WTC11 (cell line): ENCODE measurements at regions not wholly inside any gene's neighbourhood (a gene's known extent, or its start where the extent isn't known, plus 50 kb on each side); places are given as distances from the start of the nearest gene placed in this dataset.

ENCODE experiments used
- ATAC-seq: fragments of 200-7000 bp; cut with Tn5 transposase; 2 replicates; pipeline ENCODE4 v1.10.0; 2021; ENCODE audit warnings: mild to moderate bottlenecking, moderate library complexity
- CTCF ChIA-PET: fragments of 300-600 bp; sonication (Branson Sonifier 250); formaldehyde crosslinking; loops from one replicate; lab custom pipeline; 2021; ENCODE audit warnings: antibody characterized with exemption; lab: Charles Lee
- POLR2A ChIA-PET: fragments of 350-600 bp; sonication (Branson Sonifier 250); formaldehyde crosslinking; loops from one replicate; lab custom pipeline; 2021; ENCODE audit warnings: antibody characterized with exemption; lab: Charles Lee
- DNase-seq: peaks from one replicate; pipeline ENCODE4 v3.0.0; 2021; ENCODE audit warnings: low spot score
- H3K27ac Mint-ChIP-seq: 2 replicates; pipeline ENCODE4 v1.8.0; 2021; ENCODE audit warnings: mixed read lengths
- H3K27me3 Mint-ChIP-seq: 2 replicates; pipeline ENCODE4 v1.8.0; 2021; ENCODE audit warnings: low read depth, mild to moderate bottlenecking, moderate library complexity, mixed read lengths
- H3K36me3 Mint-ChIP-seq: 2 replicates; pipeline ENCODE4 v1.8.0; 2021; ENCODE audit warnings: mixed read lengths
- H3K4me1 Mint-ChIP-seq: 2 replicates; pipeline ENCODE4 v1.8.0; 2022; ENCODE audit warnings: mixed read lengths
- H3K4me3 Mint-ChIP-seq: 2 replicates; pipeline ENCODE4 v1.8.0; 2021; ENCODE audit warnings: mild to moderate bottlenecking, moderate library complexity, mixed read lengths
- H3K9me3 Mint-ChIP-seq: 2 replicates; pipeline ENCODE4 v1.8.0; 2021; ENCODE audit warnings: mixed read lengths
- ELF4 ChIP-seq: sonication (generic); formaldehyde crosslinking; IDR thresholded peaks from 2 replicates; pipeline ENCODE4 v1.8.1; 2022; ENCODE audit warnings: low read depth, mild to moderate bottlenecking, moderate library complexity, missing genetic modification reagents
- GRHL2 ChIP-seq: fragments of 250-450 bp; sonication (Bioruptor Pico); IDR thresholded peaks from 2 replicates; pipeline ENCODE4 v1.8.0; 2022; ENCODE audit warnings: mild to moderate bottlenecking, moderate library complexity; ENCODE audit not compliant: insufficient replicate concordance, severe bottlenecking
- HMGA2 ChIP-seq: fragments of 250-450 bp; sonication (Bioruptor Pico); IDR thresholded peaks from 2 replicates; pipeline ENCODE4 v1.4.0; 2021; ENCODE audit warnings: mild to moderate bottlenecking, moderate library complexity
- IRF1 ChIP-seq: sonication (generic); formaldehyde crosslinking; IDR thresholded peaks from 2 replicates; pipeline ENCODE4 v1.8.0; 2023; ENCODE audit warnings: missing genetic modification reagents
- NFATC4 ChIP-seq: fragments of 250-450 bp; sonication (Bioruptor Pico); IDR thresholded peaks from 2 replicates; pipeline ENCODE4 v1.9.0; 2021; ENCODE audit warnings: mild to moderate bottlenecking
- NFYB ChIP-seq: sonication (generic); formaldehyde crosslinking; conservative IDR thresholded peaks from 2 replicates; pipeline ENCODE4 v1.8.0; 2022; ENCODE audit warnings: low read depth, missing genetic modification reagents
- NR1H2 ChIP-seq: sonication (generic); formaldehyde crosslinking; IDR thresholded peaks from 2 replicates; pipeline ENCODE4 v1.9.0; 2021; ENCODE audit warnings: mild to moderate bottlenecking, moderate library complexity, missing genetic modification reagents
- OVOL2 ChIP-seq: fragments of 250-450 bp; sonication (Bioruptor Pico); IDR thresholded peaks from 2 replicates; pipeline ENCODE4 v1.9.0; 2021; ENCODE audit warnings: mild to moderate bottlenecking, borderline replicate concordance
- SMAD3 ChIP-seq: sonication (generic); formaldehyde crosslinking; IDR thresholded peaks from 2 replicates; pipeline ENCODE4 v1.8.0; 2022; ENCODE audit warnings: missing genetic modification reagents, mild to moderate bottlenecking, borderline replicate concordance
- TEAD1 ChIP-seq: sonication (generic); formaldehyde crosslinking; IDR thresholded peaks from 2 replicates; pipeline ENCODE4 v1.8.0; 2022; ENCODE audit warnings: mild to moderate bottlenecking, missing genetic modification reagents
- USF2 ChIP-seq: sonication (generic); formaldehyde crosslinking; IDR thresholded peaks from 2 replicates; pipeline ENCODE4 v1.8.1; 2023; ENCODE audit warnings: mild to moderate bottlenecking, missing genetic modification reagents, moderate library complexity
- ZNF416 ChIP-seq: fragments of 250-450 bp; sonication (Bioruptor Pico); IDR thresholded peaks from 2 replicates; pipeline ENCODE4 v1.9.0; 2021; ENCODE audit warnings: mild to moderate bottlenecking, inconsistent platforms
- ZNF425 ChIP-seq: fragments of 250-450 bp; sonication (Bioruptor Pico); conservative IDR thresholded peaks from 2 replicates; pipeline ENCODE4 v1.9.0; 2021; ENCODE audit warnings: mild to moderate bottlenecking
- ZNF671 ChIP-seq: fragments of 250-450 bp; sonication (Bioruptor Pico); IDR thresholded peaks from 2 replicates; pipeline ENCODE4 v1.8.0; 2021; ENCODE audit warnings: mild to moderate bottlenecking
- TF ChIP-seq, protein P1 (sequence below): sonication (generic); formaldehyde crosslinking; IDR thresholded peaks from 2 replicates; pipeline ENCODE4 v1.8.0; 2022; ENCODE audit warnings: mild to moderate bottlenecking, missing genetic modification reagents
- TF ChIP-seq, protein P2 (sequence below): sonication (generic); formaldehyde crosslinking; IDR thresholded peaks from 2 replicates; pipeline ENCODE4 v1.8.1; 2023; ENCODE audit warnings: mild to moderate bottlenecking, missing genetic modification reagents
- TF ChIP-seq, protein P3 (sequence below): fragments of 250-450 bp; sonication (Bioruptor Pico); IDR thresholded peaks from 2 replicates; pipeline ENCODE4 v1.9.0; 2021; ENCODE audit warnings: mild to moderate bottlenecking
- TF ChIP-seq, protein P4 (sequence below): sonication (generic); formaldehyde crosslinking; IDR thresholded peaks from 2 replicates; pipeline ENCODE4 v1.8.1; 2023; ENCODE audit warnings: mild to moderate bottlenecking, missing genetic modification reagents, moderate library complexity

DNA sequence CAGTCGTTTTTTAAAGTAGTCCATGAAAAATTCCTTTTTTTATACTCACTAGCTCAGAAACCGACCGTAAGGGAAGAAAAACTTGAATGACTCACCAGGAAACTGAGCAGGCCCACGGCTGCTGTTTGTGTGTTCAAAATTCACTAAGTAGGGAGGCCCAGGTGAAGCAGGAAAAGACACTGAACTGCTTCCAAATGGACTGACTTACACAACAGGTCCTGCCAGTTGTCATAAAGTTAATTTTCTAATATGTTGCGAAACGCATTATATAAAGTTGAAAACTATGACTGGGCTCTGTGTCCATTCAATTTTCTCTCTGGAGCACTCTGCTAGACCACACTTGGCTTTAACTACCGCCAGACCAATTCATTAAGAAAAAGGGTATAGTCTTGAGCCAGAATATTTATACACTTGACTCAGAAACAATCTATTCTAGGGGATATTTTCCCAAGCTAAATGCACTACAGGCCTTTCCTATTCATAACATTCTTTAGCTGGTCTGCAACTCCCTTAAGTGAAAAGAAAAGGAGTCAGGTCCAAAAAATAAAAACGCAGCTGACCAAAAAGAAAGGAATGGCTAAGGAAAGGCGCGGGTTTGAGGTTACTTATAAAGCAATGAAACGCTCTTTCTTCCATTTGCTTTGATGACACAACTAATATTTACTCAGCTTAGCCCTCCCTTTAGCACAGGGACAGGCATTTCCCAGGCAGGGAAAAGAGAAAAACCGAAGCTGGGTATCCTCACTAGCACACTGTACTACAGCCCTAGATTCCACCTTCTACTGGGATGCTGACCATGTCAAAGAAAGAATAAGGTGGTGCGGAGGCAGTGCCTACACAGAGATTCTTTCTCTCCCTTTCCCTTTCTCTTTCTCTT, 306.3 kb upstream of the ESRRG start (continued):
- TF ChIP-seq USF2 (CRISPR knock-in tag) (no peak), GRHL2 (CRISPR knock-in tag) (no peak), IRF1 (no peak), ZNF671 (no peak)

- DNase-seq (no peak), ATAC-seq (no peak)
- no peaks in the 10 kb centered on the region for H3K36me3 Mint-ChIP-seq
- H3K27ac Mint-ChIP-seq, result no peak overlapping the region
- TF ChIP-seq, protein P1, sequence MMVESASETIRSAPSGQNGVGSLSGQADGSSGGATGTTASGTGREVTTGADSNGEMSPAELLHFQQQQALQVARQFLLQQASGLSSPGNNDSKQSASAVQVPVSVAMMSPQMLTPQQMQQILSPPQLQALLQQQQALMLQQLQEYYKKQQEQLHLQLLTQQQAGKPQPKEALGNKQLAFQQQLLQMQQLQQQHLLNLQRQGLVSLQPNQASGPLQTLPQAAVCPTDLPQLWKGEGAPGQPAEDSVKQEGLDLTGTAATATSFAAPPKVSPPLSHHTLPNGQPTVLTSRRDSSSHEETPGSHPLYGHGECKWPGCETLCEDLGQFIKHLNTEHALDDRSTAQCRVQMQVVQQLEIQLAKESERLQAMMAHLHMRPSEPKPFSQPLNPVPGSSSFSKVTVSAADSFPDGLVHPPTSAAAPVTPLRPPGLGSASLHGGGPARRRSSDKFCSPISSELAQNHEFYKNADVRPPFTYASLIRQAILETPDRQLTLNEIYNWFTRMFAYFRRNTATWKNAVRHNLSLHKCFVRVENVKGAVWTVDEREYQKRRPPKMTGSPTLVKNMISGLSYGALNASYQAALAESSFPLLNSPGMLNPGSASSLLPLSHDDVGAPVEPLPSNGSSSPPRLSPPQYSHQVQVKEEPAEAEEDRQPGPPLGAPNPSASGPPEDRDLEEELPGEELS (CRISPR knock-in tag), result no peak
- TF ChIP-seq, protein P2, sequence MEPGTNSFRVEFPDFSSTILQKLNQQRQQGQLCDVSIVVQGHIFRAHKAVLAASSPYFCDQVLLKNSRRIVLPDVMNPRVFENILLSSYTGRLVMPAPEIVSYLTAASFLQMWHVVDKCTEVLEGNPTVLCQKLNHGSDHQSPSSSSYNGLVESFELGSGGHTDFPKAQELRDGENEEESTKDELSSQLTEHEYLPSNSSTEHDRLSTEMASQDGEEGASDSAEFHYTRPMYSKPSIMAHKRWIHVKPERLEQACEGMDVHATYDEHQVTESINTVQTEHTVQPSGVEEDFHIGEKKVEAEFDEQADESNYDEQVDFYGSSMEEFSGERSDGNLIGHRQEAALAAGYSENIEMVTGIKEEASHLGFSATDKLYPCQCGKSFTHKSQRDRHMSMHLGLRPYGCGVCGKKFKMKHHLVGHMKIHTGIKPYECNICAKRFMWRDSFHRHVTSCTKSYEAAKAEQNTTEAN (CRISPR knock-in tag), result no peak
- POLR2A ChIA-PET, result no interaction called here
- no peaks in the 10 kb centered on the region; the same call in 1 of the 2 replicates for H3K27me3 Mint-ChIP-seq
- H3K9me3 Mint-ChIP-seq, result peaks cover 13% of the 10 kb centered on the region
- CTCF ChIA-PET, result no interaction called here
- no peak overlapping the region for H3K4me3 Mint-ChIP-seq
- H3K4me1 Mint-ChIP-seq, result no peaks in the 10 kb centered on the region
Measured at GRCh38 chr1:217027403-217028080, 304.3 kb upstream of the ESRRG start.

- DNase-seq, result no peak
- Mint-ChIP-seq H3K27ac (no peak overlapping the region), H3K4me1 (no peaks in the 10 kb centered on the region), H3K9me3 (peaks cover 5% of the 10 kb centered on the region), H3K4me3 (no peak overlapping the region), H3K36me3 (no peaks in the 10 kb centered on the region), H3K27me3 (no peaks in the 10 kb centered on the region; the same call in 1 of the 2 replicates)
- ATAC-seq, result no peak
- CTCF ChIA-PET, result no interaction called here
- POLR2A ChIA-PET, result no interaction called here
- TF ChIP-seq TEAD1, result no peak
- TF ChIP-seq IRF1, result no peak
- TF ChIP-seq ELF4 (CRISPR knock-in tag), result no peak
- no peak for TF ChIP-seq NFATC4 (CRISPR knock-in tag)
- no peak for TF ChIP-seq USF2 (CRISPR knock-in tag)
- no peak for TF ChIP-seq NR1H2 (CRISPR knock-in tag)
- TF ChIP-seq, protein P3, sequence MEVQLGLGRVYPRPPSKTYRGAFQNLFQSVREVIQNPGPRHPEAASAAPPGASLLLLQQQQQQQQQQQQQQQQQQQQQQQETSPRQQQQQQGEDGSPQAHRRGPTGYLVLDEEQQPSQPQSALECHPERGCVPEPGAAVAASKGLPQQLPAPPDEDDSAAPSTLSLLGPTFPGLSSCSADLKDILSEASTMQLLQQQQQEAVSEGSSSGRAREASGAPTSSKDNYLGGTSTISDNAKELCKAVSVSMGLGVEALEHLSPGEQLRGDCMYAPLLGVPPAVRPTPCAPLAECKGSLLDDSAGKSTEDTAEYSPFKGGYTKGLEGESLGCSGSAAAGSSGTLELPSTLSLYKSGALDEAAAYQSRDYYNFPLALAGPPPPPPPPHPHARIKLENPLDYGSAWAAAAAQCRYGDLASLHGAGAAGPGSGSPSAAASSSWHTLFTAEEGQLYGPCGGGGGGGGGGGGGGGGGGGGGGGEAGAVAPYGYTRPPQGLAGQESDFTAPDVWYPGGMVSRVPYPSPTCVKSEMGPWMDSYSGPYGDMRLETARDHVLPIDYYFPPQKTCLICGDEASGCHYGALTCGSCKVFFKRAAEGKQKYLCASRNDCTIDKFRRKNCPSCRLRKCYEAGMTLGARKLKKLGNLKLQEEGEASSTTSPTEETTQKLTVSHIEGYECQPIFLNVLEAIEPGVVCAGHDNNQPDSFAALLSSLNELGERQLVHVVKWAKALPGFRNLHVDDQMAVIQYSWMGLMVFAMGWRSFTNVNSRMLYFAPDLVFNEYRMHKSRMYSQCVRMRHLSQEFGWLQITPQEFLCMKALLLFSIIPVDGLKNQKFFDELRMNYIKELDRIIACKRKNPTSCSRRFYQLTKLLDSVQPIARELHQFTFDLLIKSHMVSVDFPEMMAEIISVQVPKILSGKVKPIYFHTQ (CRISPR knock-in tag), result no peak
- no peak for TF ChIP-seq OVOL2 (CRISPR knock-in tag)
- no peak for TF ChIP-seq ZNF416 (CRISPR knock-in tag)
- TF ChIP-seq, protein P4, sequence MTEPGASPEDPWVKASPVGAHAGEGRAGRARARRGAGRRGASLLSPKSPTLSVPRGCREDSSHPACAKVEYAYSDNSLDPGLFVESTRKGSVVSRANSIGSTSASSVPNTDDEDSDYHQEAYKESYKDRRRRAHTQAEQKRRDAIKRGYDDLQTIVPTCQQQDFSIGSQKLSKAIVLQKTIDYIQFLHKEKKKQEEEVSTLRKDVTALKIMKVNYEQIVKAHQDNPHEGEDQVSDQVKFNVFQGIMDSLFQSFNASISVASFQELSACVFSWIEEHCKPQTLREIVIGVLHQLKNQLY (CRISPR knock-in tag), result no peak
- no peak for TF ChIP-seq ZNF425 (CRISPR knock-in tag)
- no peak for TF ChIP-seq NFYB (CRISPR knock-in tag)
- TF ChIP-seq SMAD3 (CRISPR knock-in tag), result no peak
- no peak for TF ChIP-seq GRHL2 (CRISPR knock-in tag)
- no peak for TF ChIP-seq HMGA2 (CRISPR knock-in tag)
Measured at GRCh38 chr1:217026531-217026930, 303.3 kb upstream of the ESRRG start.
